HG02870 (cell line): ENCODE measurements at regions not wholly inside any gene's neighbourhood (a gene's known extent, or its start where the extent isn't known, plus 50 kb on each side); places are given as distances from the start of the nearest gene placed in this dataset.
"Not testable (repeated sequence)": the region's sequence is repeated elsewhere in the genome, so short reads cannot be mapped to it uniquely, and the experiment has no call there.

Experiments
- ATAC-seq: cut with Tn5 transposase; IDR thresholded peaks from one replicate; pipeline ENCODE4 v1.9.1; 2021; ENCODE audit warnings: mild to moderate bottlenecking, moderate library complexity; ENCODE audit not compliant: unreplicated experiment

DNA sequence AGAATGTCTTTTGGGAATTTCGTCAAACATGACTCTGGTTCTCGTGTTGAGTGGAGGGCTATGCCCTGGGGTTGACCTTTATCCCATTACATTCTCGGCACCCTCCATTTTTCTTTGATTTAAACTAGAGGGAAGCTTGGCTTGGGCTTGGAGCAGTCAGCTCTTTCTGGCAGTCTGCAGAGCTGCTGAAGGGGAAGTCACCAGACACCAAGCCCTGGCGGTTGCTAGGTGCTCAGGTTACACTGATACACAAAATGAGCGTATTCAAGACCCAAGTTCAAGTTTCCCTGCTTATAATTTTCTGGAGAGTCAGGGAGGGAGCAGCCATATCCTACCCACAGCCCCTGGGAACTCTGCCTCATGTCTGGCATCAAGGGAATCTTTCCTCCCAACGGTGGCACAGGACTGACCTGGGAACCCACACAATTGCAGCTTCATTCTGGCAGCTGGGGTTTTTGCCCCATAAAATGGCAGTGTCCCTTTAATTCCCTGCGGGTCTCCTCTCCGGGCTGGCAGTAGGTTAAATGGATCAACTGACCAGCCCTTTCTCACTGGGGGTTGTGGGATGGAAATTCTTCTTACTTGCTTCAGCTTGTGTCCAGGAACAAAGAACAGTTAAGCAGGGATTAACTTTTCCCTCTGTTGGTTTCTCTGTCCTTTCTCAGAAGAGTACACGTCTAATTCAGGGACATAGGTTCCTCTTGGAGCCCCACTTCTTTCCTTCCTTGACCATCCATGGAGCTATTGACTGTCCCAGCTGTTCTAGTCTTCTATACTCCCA lies 110.0 kb upstream of the DLG1 start:
- ATAC-seq, result no peak

- ATAC-seq, result no peak
Observed at GRCh38 chr3:197407526-197407925, 109.1 kb upstream of the DLG1 start.

DNA sequence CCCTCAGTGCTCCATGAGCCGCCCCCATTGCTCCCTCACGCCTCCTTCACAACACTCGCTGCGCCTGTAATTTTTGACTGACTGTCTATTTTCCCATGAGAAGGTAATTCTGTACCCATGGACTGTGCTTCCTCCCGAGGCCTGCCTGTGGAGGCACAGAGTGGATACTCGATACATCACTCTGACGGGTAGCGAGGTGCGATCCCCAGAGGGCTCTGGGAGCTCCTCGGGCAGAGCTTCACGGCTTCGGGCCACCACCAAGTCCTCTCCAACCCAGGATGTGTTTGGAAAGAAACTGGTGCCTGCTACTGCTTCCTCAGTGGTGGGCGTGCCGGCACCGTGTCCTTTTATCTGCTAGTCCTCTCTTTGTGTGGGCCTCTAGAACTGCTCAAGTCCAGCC lies 108.6 kb upstream of the DLG1 start:
- ATAC-seq, result no peak

DNA sequence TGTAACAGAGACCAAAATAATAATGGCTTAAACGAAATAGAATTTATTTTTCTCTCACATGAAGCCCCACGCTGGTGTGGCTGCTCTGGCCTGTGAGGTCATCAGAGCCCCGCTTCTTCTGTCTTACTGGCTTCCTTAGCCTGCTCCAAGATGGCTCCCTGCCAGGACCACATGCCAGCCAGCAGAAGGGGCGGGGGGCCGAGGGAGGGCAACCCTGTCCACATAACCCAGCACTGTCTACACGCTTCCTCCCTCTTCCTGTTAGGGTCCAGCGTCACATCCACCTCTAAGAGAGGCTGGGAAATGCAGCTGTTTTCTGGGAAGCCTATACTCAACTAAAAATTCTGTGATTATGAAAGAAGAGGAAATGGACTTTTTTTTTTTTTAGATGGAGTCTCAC lies 107.9 kb upstream of the DLG1 start:
- ATAC-seq, result no peak

GRCh38 chr3:197404754-197405153 lies 106.3 kb upstream of the DLG1 start:
- no peak for ATAC-seq

DNA sequence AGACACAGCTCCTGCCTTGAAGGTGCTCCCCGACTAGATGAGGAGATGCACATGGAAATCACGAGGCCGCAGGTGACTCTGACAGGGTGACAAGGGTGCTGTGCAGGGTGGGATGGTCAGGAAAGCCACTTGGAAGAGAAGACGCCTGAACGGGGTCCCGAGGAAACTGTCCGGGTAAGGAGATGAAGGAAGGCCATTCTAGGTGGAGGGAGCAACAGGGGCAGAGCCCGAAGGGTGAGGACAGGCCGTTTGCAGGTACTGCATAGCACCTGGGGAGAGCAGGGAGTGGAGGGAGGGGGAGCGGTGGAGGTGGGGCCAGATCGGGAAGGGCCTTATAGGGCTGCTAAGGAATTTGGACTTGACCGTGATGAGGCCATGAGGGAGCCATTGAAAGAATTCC lies 105.6 kb upstream of the DLG1 start:
- ATAC-seq, result no peak

DNA sequence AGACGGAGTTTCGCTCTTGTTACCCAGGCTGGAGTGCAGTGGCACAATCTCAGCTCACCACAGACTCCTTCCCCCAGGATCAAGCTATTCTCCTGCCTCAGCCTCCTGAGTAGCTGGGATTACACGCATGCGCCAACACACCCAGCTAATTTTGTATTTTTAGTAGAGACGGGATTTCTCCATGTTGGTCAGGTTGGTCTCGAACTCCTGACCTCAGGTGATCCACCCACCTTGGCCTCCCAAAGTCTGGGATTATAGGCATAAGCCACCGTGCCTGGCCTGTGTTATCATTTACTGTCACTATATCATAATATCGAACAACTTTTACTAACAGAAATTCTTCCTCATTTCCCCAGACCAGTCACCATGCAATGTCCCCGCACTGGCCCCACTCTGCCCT lies 104.0 kb upstream of the DLG1 start:
- ATAC-seq, result not testable (repeated sequence)

DNA sequence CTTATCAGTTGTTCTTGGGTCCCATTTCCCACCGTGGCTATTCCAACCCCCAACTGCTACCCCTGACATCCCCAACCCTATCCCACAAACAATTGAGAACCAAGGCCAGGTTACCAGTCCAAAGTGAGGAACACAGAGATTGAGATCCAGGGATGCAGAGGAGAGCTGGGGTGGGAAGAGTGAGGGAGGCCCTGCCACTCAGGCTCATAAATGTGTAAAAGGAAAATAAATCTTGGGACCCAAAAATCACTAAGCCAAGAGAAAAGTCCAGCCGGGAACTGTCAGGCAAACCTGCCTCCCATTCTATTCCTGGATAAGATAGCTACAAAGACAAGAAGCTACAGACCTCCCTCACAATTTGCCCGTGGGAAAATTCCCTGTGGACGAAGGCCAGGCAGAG lies 101.1 kb upstream of the DLG1 start:
- ATAC-seq, result no peak

DNA sequence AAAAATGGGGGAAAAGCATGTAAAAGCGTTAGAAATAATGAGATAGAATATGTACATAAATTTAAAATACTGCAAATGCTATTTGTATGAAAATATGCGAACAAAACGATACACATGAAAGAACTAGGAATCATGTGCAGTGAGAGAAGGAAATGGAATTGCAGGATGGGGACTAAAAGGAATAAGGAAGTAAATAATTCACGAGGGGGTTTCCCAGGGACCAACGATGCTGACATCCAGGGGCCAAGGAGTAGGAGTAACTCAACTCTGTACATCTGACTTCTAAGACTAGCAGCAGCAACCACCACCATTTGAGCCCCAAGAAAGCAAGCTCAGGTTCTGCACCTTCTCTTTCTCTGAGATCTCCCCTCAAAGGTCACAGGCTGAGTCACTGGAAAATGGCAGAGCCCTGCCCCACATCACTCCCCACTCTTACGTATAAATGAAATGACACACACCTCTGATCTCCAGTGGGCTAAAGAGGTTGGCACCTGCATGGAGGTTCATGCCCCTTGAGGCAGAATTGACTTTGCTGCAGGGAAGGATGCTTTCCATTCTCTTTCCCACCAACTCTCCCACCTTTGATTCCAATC lies 100.0 kb upstream of the DLG1 start:
- ATAC-seq, result no peak

DNA sequence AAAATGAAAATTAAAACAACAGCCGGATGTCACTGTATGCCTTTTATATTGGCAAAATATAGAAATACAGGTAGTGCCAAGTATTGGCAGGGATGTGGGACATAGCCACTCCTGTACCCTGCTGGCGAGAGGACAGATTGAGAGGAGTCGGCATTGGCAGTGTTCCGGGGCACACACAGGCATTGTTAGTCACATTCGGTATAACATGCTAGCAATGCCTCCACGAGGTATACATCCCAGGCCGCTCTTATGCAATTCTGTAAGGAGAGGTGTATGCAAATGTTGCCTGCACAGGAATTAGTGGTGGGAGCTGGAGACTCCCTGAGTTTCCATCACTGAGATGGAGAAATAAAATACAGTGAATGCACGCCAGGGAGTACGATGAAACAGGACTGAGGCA lies 99.4 kb upstream of the DLG1 start:
- ATAC-seq, result no peak

GRCh38 chr3:197394464-197395321 lies 96.3 kb upstream of the DLG1 start:
- ATAC-seq, result peak; percentile 92

DNA sequence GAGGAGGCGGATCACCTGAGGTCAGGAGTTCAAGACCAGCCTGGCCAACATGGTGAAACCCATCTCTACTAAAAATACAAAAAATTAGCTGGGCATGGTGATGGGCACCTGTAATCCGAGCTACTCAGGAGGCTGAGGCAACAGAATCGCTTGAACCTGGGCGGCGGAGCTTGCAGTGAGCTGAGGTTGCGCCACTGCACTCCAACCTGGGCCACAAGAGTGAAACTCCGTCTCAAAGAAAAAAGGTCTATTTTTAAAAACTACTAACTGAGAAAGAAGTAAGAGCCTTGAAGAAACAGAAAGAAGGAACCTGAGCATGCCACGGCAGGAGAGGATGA lies 95.7 kb upstream of the DLG1 start:
- ATAC-seq, result peak; percentile 38

DNA sequence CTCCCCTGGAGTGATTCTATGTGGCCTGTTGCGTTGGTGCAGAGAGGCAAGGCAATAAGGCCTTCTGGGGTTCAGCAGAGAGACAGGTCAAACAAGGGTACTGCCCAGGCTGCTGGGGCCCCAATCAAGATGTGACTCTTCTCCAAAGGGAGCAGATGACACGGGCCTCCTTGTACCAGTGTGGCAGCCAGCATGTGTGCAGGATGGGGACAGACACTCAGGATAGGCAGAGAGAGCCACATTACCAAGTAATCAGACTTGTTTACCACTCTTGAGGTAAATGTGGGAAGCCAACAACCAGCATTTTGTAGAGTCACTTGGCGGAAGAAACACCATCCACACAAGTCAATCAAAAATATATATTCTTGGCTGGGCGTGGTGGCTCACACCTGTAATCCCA lies 95.3 kb upstream of the DLG1 start:
- no peak for ATAC-seq

GRCh38 chr3:197392961-197393360 lies 94.5 kb upstream of the DLG1 start:
- no peak for ATAC-seq

- ATAC-seq, result no peak
Observed at GRCh38 chr3:197381371-197381770, 83.0 kb upstream of the DLG1 start.

DNA sequence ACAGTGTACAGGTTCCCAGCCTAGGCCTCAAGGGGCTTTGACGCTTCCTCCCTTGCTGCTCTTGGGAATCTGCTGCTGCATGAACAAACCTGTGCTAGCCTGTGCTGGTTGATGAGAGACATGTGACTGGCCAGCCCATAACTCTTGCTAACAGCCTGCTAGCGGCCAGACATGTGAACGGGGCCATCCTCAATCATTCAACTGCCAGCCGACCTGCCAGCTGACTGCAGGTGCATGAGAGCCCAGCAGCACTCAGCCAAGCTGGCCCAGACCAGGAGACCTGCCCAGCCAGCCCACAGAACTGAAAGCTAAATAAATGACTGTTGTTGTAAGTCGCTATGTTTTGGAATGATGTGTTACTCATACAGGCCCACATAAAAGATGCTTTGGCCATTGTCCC lies 82.4 kb upstream of the DLG1 start:
- ATAC-seq, result no peak

- no peak for ATAC-seq
Observed at GRCh38 chr3:197378985-197379718, 80.7 kb upstream of the DLG1 start.

DNA sequence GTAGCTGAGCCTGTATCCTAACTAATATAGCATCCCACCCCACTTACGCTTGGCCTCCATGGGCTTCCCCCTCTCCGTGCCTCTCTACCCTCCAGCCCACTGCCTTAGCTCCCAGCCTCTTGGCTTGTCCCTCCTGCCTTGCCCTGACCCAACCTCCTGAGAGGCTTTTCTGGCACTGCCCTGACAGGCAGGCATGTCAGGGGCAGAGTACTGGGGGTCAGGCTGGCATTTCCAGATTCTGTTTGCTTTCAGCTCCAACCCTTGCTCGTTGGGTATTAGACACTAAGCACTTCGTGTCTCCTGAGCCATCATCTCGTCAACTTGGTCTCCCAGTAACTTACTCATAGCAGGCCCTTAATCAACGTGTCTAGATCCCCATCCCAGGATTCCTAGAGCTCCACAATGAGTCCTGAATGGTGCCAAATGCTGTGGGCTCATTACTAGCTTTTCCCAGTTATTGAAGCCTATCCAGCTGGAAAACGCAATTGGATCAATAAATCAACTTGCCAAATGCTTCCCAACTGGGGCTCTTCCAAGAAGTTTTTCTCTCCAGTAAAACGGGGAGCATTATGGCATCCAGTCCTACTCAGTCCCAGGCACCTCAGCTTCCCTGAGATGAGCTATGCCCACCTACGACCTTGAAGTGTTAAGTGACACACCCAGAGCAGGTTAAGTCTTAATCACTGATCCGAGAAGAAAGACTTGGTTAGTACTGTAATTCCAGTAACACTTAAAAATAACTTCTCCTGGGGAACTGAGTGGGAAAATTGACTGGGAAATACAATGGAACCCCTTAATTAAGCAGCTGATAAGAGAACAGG lies 78.5 kb upstream of the DLG1 start:
- no peak for ATAC-seq

DNA sequence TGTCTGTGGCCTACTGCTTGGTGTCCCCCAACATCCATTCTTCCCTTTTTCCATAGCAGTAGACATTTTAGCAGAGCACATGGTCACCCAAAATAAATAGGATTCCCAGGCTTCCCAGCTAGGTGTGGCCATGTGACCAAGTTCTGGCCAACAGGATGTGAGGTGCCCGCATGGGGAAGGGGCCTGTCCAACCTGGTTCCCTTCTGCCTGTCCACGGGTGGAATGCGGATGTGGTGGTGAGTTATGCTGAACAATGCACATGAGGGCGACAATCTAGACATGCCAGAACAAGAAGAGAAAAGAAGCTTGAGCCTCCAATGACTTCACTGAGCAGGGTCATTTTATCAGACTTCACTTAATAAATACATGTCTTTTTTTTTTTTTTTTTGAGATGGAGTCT lies 77.6 kb upstream of the DLG1 start:
- no peak for ATAC-seq

- ATAC-seq, result no peak
Observed at GRCh38 chr3:197375001-197375441, 76.6 kb upstream of the DLG1 start.
